ENCODE measurements at regions not wholly inside any gene's neighbourhood (a gene's known extent, or its start where the extent isn't known, plus 50 kb on each side); places are given as distances from the start of the nearest gene placed in this dataset.

DNA sequence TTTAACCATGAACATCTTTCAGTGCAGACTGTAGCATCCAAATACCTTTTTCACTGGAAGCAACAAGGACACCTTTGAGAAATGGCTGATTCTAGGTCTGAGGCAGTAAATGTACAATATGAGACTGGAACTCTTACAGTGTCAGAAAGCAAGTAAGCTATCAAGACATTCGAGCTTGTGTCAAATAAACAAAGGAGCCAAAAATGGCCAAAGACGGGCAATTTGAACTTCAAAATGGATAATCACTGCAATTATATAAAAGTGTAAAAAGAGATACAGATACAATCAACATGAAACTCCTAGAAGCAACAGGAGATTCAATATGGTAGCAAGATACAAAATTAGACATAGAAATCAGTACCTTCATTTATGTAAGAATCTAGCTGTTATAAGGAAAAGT is 138.5 kb upstream of the CCDC54 start (continued):
- TF ChIP-seq, protein P1, sequence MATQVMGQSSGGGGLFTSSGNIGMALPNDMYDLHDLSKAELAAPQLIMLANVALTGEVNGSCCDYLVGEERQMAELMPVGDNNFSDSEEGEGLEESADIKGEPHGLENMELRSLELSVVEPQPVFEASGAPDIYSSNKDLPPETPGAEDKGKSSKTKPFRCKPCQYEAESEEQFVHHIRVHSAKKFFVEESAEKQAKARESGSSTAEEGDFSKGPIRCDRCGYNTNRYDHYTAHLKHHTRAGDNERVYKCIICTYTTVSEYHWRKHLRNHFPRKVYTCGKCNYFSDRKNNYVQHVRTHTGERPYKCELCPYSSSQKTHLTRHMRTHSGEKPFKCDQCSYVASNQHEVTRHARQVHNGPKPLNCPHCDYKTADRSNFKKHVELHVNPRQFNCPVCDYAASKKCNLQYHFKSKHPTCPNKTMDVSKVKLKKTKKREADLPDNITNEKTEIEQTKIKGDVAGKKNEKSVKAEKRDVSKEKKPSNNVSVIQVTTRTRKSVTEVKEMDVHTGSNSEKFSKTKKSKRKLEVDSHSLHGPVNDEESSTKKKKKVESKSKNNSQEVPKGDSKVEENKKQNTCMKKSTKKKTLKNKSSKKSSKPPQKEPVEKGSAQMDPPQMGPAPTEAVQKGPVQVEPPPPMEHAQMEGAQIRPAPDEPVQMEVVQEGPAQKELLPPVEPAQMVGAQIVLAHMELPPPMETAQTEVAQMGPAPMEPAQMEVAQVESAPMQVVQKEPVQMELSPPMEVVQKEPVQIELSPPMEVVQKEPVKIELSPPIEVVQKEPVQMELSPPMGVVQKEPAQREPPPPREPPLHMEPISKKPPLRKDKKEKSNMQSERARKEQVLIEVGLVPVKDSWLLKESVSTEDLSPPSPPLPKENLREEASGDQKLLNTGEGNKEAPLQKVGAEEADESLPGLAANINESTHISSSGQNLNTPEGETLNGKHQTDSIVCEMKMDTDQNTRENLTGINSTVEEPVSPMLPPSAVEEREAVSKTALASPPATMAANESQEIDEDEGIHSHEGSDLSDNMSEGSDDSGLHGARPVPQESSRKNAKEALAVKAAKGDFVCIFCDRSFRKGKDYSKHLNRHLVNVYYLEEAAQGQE (IDR thresholded peaks at IDR 0.05; ENCODE audit: low read depth, low read length) = no peak
- TF ChIP-seq JUND (IDR thresholded peaks at IDR 0.05) = no peak

DNA sequence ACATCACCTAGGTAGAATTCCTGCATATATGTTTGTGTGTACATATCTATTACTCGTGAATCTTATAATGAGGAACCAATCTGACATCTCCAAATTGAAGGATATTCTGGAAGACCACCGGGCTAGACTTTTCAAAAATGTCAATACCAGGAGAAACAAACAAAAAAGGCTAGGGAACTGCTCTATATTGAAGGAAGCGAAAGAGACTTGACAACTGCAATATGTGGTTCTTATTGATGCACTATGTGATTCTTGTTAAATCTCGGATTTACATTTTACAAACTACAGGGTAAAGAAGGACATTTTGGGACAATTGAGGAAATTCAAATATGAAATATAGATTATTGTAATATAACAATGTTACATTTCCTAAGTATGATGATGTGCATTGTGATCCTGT is 137.5 kb upstream of the CCDC54 start:
- Histone ChIP-seq H3K4me1 (ENCODE audit: control insufficient read depth in 1 of 2, insufficient read depth in 2 of 2, low read depth in 1 of 2, low read length in 1 of 2) (peaks cover 0 to 10% of the 10 kb centered on the region in 2 experiments; a peak in 2 of 4 replicates), H3K4me2 (peak overlapping the region; percentile 90), H3K9me2 (no peaks in the 10 kb centered on the region), H2AFZ (ENCODE audit: low read depth) (peak overlapping the region; percentile 93), H3K9ac (peak overlapping the region; percentile 79; the same call in 1 of the 2 replicates), H3K4me3 (ENCODE audit: low read depth in 2 of 2, low read length in 1 of 2) (peak overlapping the region; percentile 94 to 99; a peak in 3 of 4 replicates), H3K9me3 (no peaks in the 10 kb centered on the region), H3K79me2 (ENCODE audit: insufficient read depth) (peaks cover 42% of the 10 kb centered on the region), H3F3A (replicated peaks; ENCODE audit: insufficient read depth) (peaks cover 9% of the 10 kb centered on the region), H4K20me1 (ENCODE audit: insufficient read depth) (no peaks in the 10 kb centered on the region), H3K27ac (ENCODE audit: low read depth in 2 of 2, low read length in 1 of 2) (no peak overlapping the region), H3K36me3 (replicated peaks in 1 of 2; ENCODE audit: control insufficient read depth in 1 of 2, insufficient read depth in 2 of 2, low read length in 1 of 2) (peaks cover 0 to 3% of the 10 kb centered on the region in 2 experiments), H3K27me3 (ENCODE audit: insufficient read depth) (no peaks in the 10 kb centered on the region)
- ChIA-PET POLR2A (no interaction called here), CTCF (interaction anchor here (0.9 to 1.2 kb wide), 3 partner anchors 122 to 190 kb away, joined by 3 to 4 read pairs (median 3); no protein-coding TSS in a partner anchor)
- DNase-seq = no peak
- TF ChIP-seq SIN3A (IDR thresholded peaks at IDR 0.05; ENCODE audit: borderline replicate concordance, low read depth, low read length) = no peak
- TF ChIP-seq, protein P2, sequence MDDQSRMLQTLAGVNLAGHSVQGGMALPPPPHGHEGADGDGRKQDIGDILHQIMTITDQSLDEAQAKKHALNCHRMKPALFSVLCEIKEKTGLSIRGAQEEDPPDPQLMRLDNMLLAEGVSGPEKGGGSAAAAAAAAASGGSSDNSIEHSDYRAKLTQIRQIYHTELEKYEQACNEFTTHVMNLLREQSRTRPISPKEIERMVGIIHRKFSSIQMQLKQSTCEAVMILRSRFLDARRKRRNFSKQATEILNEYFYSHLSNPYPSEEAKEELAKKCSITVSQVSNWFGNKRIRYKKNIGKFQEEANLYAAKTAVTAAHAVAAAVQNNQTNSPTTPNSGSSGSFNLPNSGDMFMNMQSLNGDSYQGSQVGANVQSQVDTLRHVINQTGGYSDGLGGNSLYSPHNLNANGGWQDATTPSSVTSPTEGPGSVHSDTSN (IDR thresholded peaks at IDR 0.05) = no peak
- TF ChIP-seq, protein P3, sequence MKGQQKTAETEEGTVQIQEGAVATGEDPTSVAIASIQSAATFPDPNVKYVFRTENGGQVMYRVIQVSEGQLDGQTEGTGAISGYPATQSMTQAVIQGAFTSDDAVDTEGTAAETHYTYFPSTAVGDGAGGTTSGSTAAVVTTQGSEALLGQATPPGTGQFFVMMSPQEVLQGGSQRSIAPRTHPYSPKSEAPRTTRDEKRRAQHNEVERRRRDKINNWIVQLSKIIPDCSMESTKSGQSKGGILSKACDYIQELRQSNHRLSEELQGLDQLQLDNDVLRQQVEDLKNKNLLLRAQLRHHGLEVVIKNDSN (IDR thresholded peaks at IDR 0.05; ENCODE audit: borderline replicate concordance, low read depth) = no peak
- no peak for TF ChIP-seq FOSL2 (IDR thresholded peaks at IDR 0.05; ENCODE audit: borderline replicate concordance, low read depth)
- TF ChIP-seq RXRA (IDR thresholded peaks at IDR 0.05; ENCODE audit: borderline replicate concordance, low read depth) = no peak
- TF ChIP-seq EP300 (IDR thresholded peaks at IDR 0.05; ENCODE audit: borderline replicate concordance in 1 of 2, low read depth in 1 of 2, low read length in 1 of 2) = no peak
- TF ChIP-seq RAD21 (IDR thresholded peaks at IDR 0.05; ENCODE audit: low read length) = no peak
- TF ChIP-seq, protein P4, sequence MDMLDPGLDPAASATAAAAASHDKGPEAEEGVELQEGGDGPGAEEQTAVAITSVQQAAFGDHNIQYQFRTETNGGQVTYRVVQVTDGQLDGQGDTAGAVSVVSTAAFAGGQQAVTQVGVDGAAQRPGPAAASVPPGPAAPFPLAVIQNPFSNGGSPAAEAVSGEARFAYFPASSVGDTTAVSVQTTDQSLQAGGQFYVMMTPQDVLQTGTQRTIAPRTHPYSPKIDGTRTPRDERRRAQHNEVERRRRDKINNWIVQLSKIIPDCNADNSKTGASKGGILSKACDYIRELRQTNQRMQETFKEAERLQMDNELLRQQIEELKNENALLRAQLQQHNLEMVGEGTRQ (IDR thresholded peaks at IDR 0.05; ENCODE audit: borderline replicate concordance, low read depth, low read length) = no peak
- TF ChIP-seq MXI1 (IDR thresholded peaks at IDR 0.05; ENCODE audit: low read depth, low read length) = no peak
- no peak for TF ChIP-seq TEAD4 (IDR thresholded peaks at IDR 0.05; ENCODE audit: borderline replicate concordance, insufficient read depth)
- no peak for TF ChIP-seq NFIC (IDR thresholded peaks at IDR 0.05; ENCODE audit: borderline replicate concordance)
- no peak for TF ChIP-seq MEF2A (IDR thresholded peaks at IDR 0.05; ENCODE audit: borderline replicate concordance, low read depth)
- TF ChIP-seq, protein P5, sequence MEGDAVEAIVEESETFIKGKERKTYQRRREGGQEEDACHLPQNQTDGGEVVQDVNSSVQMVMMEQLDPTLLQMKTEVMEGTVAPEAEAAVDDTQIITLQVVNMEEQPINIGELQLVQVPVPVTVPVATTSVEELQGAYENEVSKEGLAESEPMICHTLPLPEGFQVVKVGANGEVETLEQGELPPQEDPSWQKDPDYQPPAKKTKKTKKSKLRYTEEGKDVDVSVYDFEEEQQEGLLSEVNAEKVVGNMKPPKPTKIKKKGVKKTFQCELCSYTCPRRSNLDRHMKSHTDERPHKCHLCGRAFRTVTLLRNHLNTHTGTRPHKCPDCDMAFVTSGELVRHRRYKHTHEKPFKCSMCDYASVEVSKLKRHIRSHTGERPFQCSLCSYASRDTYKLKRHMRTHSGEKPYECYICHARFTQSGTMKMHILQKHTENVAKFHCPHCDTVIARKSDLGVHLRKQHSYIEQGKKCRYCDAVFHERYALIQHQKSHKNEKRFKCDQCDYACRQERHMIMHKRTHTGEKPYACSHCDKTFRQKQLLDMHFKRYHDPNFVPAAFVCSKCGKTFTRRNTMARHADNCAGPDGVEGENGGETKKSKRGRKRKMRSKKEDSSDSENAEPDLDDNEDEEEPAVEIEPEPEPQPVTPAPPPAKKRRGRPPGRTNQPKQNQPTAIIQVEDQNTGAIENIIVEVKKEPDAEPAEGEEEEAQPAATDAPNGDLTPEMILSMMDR (IDR thresholded peaks at IDR 0.05) = no peak
- 74% methylated on average over 4 of the region's 4 CpGs for WGBS (ENCODE audit: low lambda C conversion rate)

Data from SK-N-SH (cell line).